ENCODE measurements at regions not wholly inside any gene's neighbourhood (a gene's known extent, or its start where the extent isn't known, plus 50 kb on each side); places are given as distances from the start of the nearest gene placed in this dataset.

- Histone ChIP-seq H2AFZ (ENCODE audit: low read depth, low read length, severe bottlenecking) (no peak overlapping the region), H3K27me3 (ENCODE audit: low read length) (no peaks in the 10 kb centered on the region), H4K20me1 (ENCODE audit: low read depth, low read length) (no peaks in the 10 kb centered on the region), H3K9ac (ENCODE audit: low read length) (no peak overlapping the region), H3K79me2 (ENCODE audit: insufficient read depth, low read length) (no peaks in the 10 kb centered on the region), H3K4me3 (ENCODE audit: insufficient read depth, low read length, poor library complexity, severe bottlenecking) (no peak overlapping the region), H3F3A (ENCODE audit: insufficient read depth) (no peaks in the 10 kb centered on the region), H3K4me2 (ENCODE audit: low read depth, low read length, poor library complexity, severe bottlenecking) (no peak overlapping the region), H3K9me3 (ENCODE audit: insufficient read depth, low read length) (no peaks in the 10 kb centered on the region), H3K27ac (ENCODE audit: low read depth, low read length) (no peak overlapping the region), H3K9me2 (replicated peaks; ENCODE audit: insufficient read depth, low read length) (no peaks in the 10 kb centered on the region), H3K36me3 (ENCODE audit: low read length) (no peaks in the 10 kb centered on the region)
- TF ChIP-seq CTCF (IDR thresholded peaks at IDR 0.05; ENCODE audit: insufficient read depth, low read length, poor library complexity, severe bottlenecking): no peak
- no peak for TF ChIP-seq EZH2phosphoT487 (conservative IDR thresholded peaks at IDR 0.05; ENCODE audit: low read length)
These were observed 142.7 kb upstream of the IGF1R start for GRCh38 chr15:98505611-98506031.

GRCh38 chr15:98506172-98506571, 142.2 kb upstream of the IGF1R start:
- H3F3A ChIP-seq (ENCODE audit: insufficient read depth): no peaks in the 10 kb centered on the region
- no peak overlapping the region for H3K4me3 ChIP-seq (ENCODE audit: insufficient read depth, low read length, poor library complexity, severe bottlenecking)
- H3K36me3 ChIP-seq (ENCODE audit: low read length): no peaks in the 10 kb centered on the region
- no peaks in the 10 kb centered on the region for H3K9me3 ChIP-seq (ENCODE audit: insufficient read depth, low read length)
- TF ChIP-seq EZH2phosphoT487 (conservative IDR thresholded peaks at IDR 0.05; ENCODE audit: low read length): no peak
- TF ChIP-seq CTCF (IDR thresholded peaks at IDR 0.05; ENCODE audit: insufficient read depth, low read length, poor library complexity, severe bottlenecking): no peak
- no peak overlapping the region for H3K4me2 ChIP-seq (ENCODE audit: low read depth, low read length, poor library complexity, severe bottlenecking)
- no peaks in the 10 kb centered on the region for H3K9me2 ChIP-seq (replicated peaks; ENCODE audit: insufficient read depth, low read length)
- H4K20me1 ChIP-seq (ENCODE audit: low read depth, low read length): no peaks in the 10 kb centered on the region
- H3K79me2 ChIP-seq (ENCODE audit: insufficient read depth, low read length): no peaks in the 10 kb centered on the region
- no peak overlapping the region for H3K9ac ChIP-seq (ENCODE audit: low read length)
- no peaks in the 10 kb centered on the region for H3K27me3 ChIP-seq (ENCODE audit: low read length)
- H3K27ac ChIP-seq (ENCODE audit: low read depth, low read length): no peak overlapping the region
- no peak overlapping the region for H2AFZ ChIP-seq (ENCODE audit: low read depth, low read length, severe bottlenecking)

- Histone ChIP-seq H3K9me2 (replicated peaks; ENCODE audit: insufficient read depth, low read length) (no peaks in the 10 kb centered on the region), H3F3A (ENCODE audit: insufficient read depth) (no peaks in the 10 kb centered on the region), H4K20me1 (ENCODE audit: low read depth, low read length) (no peaks in the 10 kb centered on the region), H3K27ac (ENCODE audit: low read depth, low read length) (no peak overlapping the region), H3K9ac (ENCODE audit: low read length) (no peak overlapping the region), H3K4me2 (ENCODE audit: low read depth, low read length, poor library complexity, severe bottlenecking) (no peak overlapping the region), H3K4me3 (ENCODE audit: insufficient read depth, low read length, poor library complexity, severe bottlenecking) (no peak overlapping the region), H3K79me2 (ENCODE audit: insufficient read depth, low read length) (no peaks in the 10 kb centered on the region), H2AFZ (ENCODE audit: low read depth, low read length, severe bottlenecking) (no peak overlapping the region), H3K27me3 (ENCODE audit: low read length) (no peaks in the 10 kb centered on the region), H3K9me3 (ENCODE audit: insufficient read depth, low read length) (no peaks in the 10 kb centered on the region), H3K36me3 (ENCODE audit: low read length) (no peaks in the 10 kb centered on the region)
- TF ChIP-seq EZH2phosphoT487 (conservative IDR thresholded peaks at IDR 0.05; ENCODE audit: low read length) (no peak), CTCF (IDR thresholded peaks at IDR 0.05; ENCODE audit: insufficient read depth, low read length, poor library complexity, severe bottlenecking) (no peak)
These were observed 141.6 kb upstream of the IGF1R start for GRCh38 chr15:98506711-98507110.
